Natural killer cell (primary cell): ENCODE measurements at regions not wholly inside any gene's neighbourhood (a gene's known extent, or its start where the extent isn't known, plus 50 kb on each side); places are given as distances from the start of the nearest gene placed in this dataset.

Experiments
- ATAC-seq, 3 donors: fragments of 150-1000 bp in 2 of 3; fragments of 200-7000 bp in 1 of 3; cut with Tn5 transposase; 1 replicate in 1 of 3; 2 replicates in 2 of 3; pipeline ENCODE4 v1.10.0; 2021; ENCODE audit warnings: mild to moderate bottlenecking in 2 of 3, moderate library complexity in 2 of 3
- DNase-seq, 2 donors: peaks; one replicate each; pipeline versions ENCODE4 v3.0.0 to v3.0.0-alpha.2; 2013 to 2021; ENCODE audit warnings: mixed read lengths in 1 of 2
- H3K27ac ChIP-seq: one replicate; pipeline ENCODE4 v1.5.1; 2013; ENCODE audit warnings: mild to moderate bottlenecking, low read length
- H3K27me3 ChIP-seq: one replicate; pipeline ENCODE4 v1.6.1; 2013; ENCODE audit warnings: low read length; ENCODE audit not compliant: control insufficient read depth, insufficient read depth
- H3K36me3 ChIP-seq: one replicate; pipeline ENCODE4 v1.6.1; 2013; ENCODE audit warnings: low read length; ENCODE audit not compliant: control insufficient read depth, insufficient read depth
- H3K4me1 ChIP-seq: one replicate; pipeline ENCODE4 v1.6.1; 2013; ENCODE audit warnings: low read length; ENCODE audit not compliant: control insufficient read depth, insufficient read depth
- H3K4me3 ChIP-seq: one replicate; pipeline ENCODE4 v1.5.1; 2013; ENCODE audit warnings: low read length
- H3K9me3 ChIP-seq: one replicate; pipeline ENCODE4 v1.6.1; 2013; ENCODE audit warnings: low read length; ENCODE audit not compliant: control insufficient read depth, insufficient read depth
- H3K27ac Mint-ChIP-seq, 2 donors: one replicate each; pipeline ENCODE4 v1.8.0; 2022; ENCODE audit warnings: mild to moderate bottlenecking in 2 of 2, mixed read lengths in 2 of 2, moderate library complexity in 1 of 2
- H3K27me3 Mint-ChIP-seq, 2 donors: one replicate each; pipeline ENCODE4 v1.8.0; 2022; ENCODE audit warnings: low read depth in 2 of 2, mixed read lengths in 2 of 2
- H3K36me3 Mint-ChIP-seq: one replicate; pipeline ENCODE4 v1.8.0; 2022; ENCODE audit warnings: mixed read lengths
- H3K4me1 Mint-ChIP-seq, 2 donors: one replicate each; pipeline ENCODE4 v1.8.0; 2022; ENCODE audit warnings: mixed read lengths in 2 of 2
- H3K4me3 Mint-ChIP-seq: one replicate; pipeline ENCODE4 v1.8.0; 2022; ENCODE audit warnings: mild to moderate bottlenecking, moderate library complexity, mixed read lengths
- H3K9me3 Mint-ChIP-seq, 2 donors: one replicate each; pipeline ENCODE4 v1.8.0; 2022; ENCODE audit warnings: mixed read lengths in 2 of 2
- CTCF ChIP-seq: fragments of 200-600 bp; IDR thresholded peaks from one replicate; pipeline ENCODE4 v1.8.0; 2022; ENCODE audit warnings: antibody characterized with exemption
- WGBS: methylation state at CpG from one replicate; pipeline ENCODE4 v1.1.7; 2013; ENCODE audit warnings: missing lambda C conversion rate; ENCODE audit not compliant: insufficient coverage; 5-methylcytosine and 5-hydroxymethylcytosine counted together
- intact Hi-C: fragments of 100-400 bp; cut with micrococcal nuclease; formaldehyde crosslinking; loops from one replicate; pipeline ENCODE4 v1.14.2; 2022

- Mint-ChIP-seq H3K4me1 (no peaks in the 10 kb centered on the region), H3K27me3 (peaks cover 6 to 10% of the 10 kb centered on the region in 2 donors), H3K36me3 (no peaks in the 10 kb centered on the region), H3K9me3 (no peaks in the 10 kb centered on the region), H3K4me3 (no peak overlapping the region), H3K27ac (no peak overlapping the region)
- DNase-seq, result no peak
- H3K9me3 ChIP-seq, result no peaks in the 10 kb centered on the region
- no peaks in the 10 kb centered on the region for H3K4me1 ChIP-seq
- H3K27me3 ChIP-seq, result no peaks in the 10 kb centered on the region
- WGBS, result 85% methylated on average over 3 of the region's 3 CpGs
- no peak overlapping the region for H3K27ac ChIP-seq
- intact Hi-C loops, result no loop called here
- no peak for TF ChIP-seq CTCF
- no peak overlapping the region for H3K4me3 ChIP-seq
- ATAC-seq, result peak in 1 of 3 donors; percentile 35
- H3K36me3 ChIP-seq, result no peaks in the 10 kb centered on the region
Observed at GRCh38 chr7:24341691-24342413, 57.9 kb downstream of the NPY start.

DNA sequence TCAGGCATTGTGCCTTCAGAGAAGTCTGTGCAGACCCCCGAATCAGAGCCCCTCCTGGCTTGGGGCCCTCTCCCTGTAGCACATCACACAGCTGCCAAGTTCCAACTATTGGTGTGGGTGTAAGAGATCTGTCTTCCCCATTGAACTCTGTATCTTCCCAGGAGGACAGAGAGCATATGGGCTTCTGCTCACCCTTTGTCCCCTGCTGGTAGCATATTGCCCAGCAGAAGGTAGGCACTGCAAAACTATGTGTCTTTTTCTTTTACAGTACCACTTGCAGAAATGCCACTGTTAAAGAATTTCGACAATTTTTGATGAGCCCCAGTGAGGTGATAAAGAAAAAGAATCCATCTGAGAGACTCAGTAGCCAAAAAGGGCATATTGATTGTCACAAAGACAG lies 59.6 kb downstream of the NPY start:
- no peak overlapping the region for H3K4me3 Mint-ChIP-seq
- no peaks in the 10 kb centered on the region for H3K4me1 ChIP-seq
- no peak overlapping the region for H3K4me3 ChIP-seq
- peaks cover 0 to 8% of the 10 kb centered on the region in 2 donors for H3K27me3 Mint-ChIP-seq
- no peaks in the 10 kb centered on the region for H3K9me3 ChIP-seq
- no peak for DNase-seq
- no peaks in the 10 kb centered on the region for H3K4me1 Mint-ChIP-seq
- no peaks in the 10 kb centered on the region for H3K9me3 Mint-ChIP-seq
- no peak overlapping the region for H3K27ac ChIP-seq
- H3K27me3 ChIP-seq, result no peaks in the 10 kb centered on the region
- H3K27ac Mint-ChIP-seq, result no peak overlapping the region
- no peaks in the 10 kb centered on the region for H3K36me3 ChIP-seq
- no peak for TF ChIP-seq CTCF
- 89% methylated on average over 1 of the region's 2 CpGs for WGBS
- intact Hi-C loops, result no loop called here
- no peaks in the 10 kb centered on the region for H3K36me3 Mint-ChIP-seq
- no peak for ATAC-seq

GRCh38 chr7:24346129-24346528 lies 62.1 kb downstream of the NPY start:
- Mint-ChIP-seq H3K27me3 (peaks cover 6 to 8% of the 10 kb centered on the region in 2 donors), H3K36me3 (no peaks in the 10 kb centered on the region), H3K27ac (no peak overlapping the region), H3K9me3 (no peaks in the 10 kb centered on the region), H3K4me3 (no peak overlapping the region), H3K4me1 (no peaks in the 10 kb centered on the region)
- Histone ChIP-seq H3K27ac (no peak overlapping the region), H3K36me3 (no peaks in the 10 kb centered on the region), H3K4me1 (no peaks in the 10 kb centered on the region), H3K9me3 (no peaks in the 10 kb centered on the region), H3K27me3 (no peaks in the 10 kb centered on the region), H3K4me3 (no peak overlapping the region)
- intact Hi-C loops, result no loop called here
- TF ChIP-seq CTCF, result no peak
- ATAC-seq, result no peak
- no peak for DNase-seq
- WGBS, result 84% methylated on average over 5 of the region's 5 CpGs

GRCh38 chr7:24346716-24347115 lies 62.7 kb downstream of the NPY start:
- WGBS, result no CpG with 5 or more reads among the region's 3 CpGs
- TF ChIP-seq CTCF, result no peak
- H3K27me3 Mint-ChIP-seq, result peaks cover 8 to 11% of the 10 kb centered on the region in 2 donors
- DNase-seq, result no peak
- H3K9me3 Mint-ChIP-seq, result no peaks in the 10 kb centered on the region
- intact Hi-C loops, result no loop called here
- Histone ChIP-seq H3K4me3 (no peak overlapping the region), H3K36me3 (no peaks in the 10 kb centered on the region), H3K9me3 (no peaks in the 10 kb centered on the region), H3K27ac (no peak overlapping the region), H3K4me1 (no peaks in the 10 kb centered on the region), H3K27me3 (no peaks in the 10 kb centered on the region)
- ATAC-seq, result no peak
- H3K27ac Mint-ChIP-seq, result no peak overlapping the region
- H3K4me3 Mint-ChIP-seq, result no peak overlapping the region
- no peaks in the 10 kb centered on the region for H3K4me1 Mint-ChIP-seq
- H3K36me3 Mint-ChIP-seq, result no peaks in the 10 kb centered on the region
